Stimulated activated naive CD4-positive, alpha-beta T cell (primary cell): ENCODE measurements at regions not wholly inside any gene's neighbourhood (a gene's known extent, or its start where the extent isn't known, plus 50 kb on each side); places are given as distances from the start of the nearest gene placed in this dataset.
"Not testable (repeated sequence)": the region's sequence is repeated elsewhere in the genome, so short reads cannot be mapped to it uniquely, and the experiment has no call there.

Source experiments
- DNase-seq, 6 experiments: peaks; one replicate each; lab custom pipeline; 2025; lab: John Stamatoyannopoulos, UW

DNA sequence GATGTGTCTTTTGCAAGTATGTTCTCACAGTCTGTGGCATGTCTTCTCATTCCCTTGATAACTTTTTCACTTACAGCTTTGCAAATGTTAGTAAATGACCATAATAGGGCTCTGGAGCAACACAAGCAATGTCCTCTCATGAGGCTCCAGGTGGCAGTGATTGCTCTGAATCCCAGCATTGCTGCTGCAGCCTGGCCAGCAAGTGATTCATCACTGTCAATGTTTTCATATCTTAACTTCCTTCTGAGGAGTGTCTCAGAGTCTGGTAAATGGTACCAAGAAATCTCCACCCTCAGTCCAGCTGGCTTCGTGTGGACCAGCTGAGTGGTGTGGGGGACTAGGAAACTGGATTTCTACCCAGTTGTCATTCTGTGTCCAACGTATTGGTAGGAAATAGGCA, 139.6 kb downstream of the MYLK4 start:
- DNase-seq, result no peak

DNA sequence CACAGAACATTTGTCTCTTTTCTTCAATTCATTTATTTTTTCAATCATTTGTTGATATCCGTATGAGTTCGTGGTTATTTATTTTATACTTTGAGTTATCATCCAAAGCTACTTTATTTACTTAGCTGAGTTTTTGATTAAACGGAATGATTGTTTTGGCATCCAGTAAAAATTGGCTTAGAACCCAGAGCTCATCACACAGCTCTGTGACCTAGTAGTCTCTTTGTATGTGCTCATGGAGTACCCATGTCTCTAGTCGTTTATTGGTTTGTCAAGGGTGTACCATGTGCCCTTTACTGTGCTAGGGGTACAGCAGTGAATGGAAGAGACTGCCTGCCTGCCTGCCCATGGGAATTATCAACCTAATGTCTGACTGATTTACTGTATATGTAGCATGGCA, 142.2 kb downstream of the MYLK4 start:
- no peak for DNase-seq

DNA sequence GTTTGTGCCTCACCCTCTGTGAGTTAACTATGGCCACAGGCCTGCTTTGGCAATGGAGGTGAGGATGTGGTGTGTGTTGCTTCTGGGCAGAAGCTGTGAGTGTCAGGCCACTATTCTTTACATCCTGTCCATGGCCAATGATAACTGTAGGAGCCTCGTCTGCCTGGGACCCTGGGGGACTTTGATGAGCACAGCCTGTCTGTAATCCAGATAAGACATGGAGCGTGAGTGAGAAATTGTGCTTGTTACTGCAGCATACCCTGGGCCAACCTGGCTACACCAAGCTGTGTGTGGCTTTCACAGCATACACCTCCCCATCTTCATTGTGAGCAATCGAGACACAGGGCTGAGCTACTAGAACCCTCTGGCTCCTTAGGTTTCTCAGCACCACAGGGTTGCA, 150.4 kb downstream of the MYLK4 start:
- DNase-seq, result no peak

DNA sequence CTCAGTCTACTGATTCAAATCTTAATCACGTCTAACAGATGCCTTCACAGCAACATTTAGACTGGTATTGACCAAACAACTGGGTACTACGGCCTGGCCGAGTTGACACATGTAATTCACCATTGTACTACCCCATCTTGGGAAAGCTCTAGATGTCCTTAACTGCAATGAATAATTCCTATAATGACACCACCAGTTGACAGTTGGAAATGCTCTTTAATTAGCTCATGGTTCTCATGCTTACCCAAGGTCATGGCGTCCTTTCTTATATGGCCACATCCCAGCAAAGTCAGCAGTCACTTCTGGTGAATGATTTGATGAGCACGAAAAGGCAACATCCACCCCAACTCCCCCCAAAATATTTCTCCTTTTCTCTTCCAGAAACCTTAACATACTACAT, 150.9 kb downstream of the MYLK4 start:
- DNase-seq, result no peak

DNA sequence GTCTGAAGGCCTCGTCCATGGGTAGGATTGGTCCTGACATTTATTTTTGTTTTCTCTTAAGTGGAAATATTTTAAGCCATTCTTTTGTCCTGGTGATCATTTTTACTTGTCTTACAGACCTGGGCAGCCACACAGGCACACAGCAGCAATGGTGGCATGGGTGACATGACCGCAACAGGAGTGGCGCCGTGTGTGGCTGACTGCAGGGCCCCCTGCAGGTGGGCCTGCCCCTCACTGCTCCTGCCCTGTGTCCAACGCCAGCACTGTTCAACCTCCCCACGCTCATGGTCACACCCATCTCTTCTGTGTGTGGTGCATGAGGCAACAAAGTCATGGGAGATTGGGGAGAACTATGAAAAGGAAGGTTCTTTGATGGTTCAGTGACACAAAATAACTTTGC, 151.9 kb downstream of the MYLK4 start:
- no peak for DNase-seq

DNA sequence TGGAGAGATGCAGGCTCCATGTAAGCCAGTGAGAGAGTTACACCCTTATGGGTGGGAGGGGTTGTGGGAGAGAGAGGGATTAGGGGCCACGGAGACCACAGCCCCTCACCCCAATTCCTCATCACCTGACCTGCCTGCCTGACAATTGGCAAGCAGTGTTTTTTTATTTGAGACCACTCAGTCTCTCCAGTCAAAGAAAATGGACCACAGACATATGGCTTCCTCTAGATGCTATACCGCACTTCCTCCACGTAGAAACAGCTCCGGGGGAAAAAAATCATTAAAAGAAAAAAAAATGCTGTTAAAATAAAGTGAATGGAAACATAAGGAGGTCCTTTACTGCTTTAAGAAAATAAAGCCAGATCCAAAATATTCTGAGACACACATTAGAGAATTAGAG, 152.7 kb downstream of the MYLK4 start:
- no peak for DNase-seq

DNA sequence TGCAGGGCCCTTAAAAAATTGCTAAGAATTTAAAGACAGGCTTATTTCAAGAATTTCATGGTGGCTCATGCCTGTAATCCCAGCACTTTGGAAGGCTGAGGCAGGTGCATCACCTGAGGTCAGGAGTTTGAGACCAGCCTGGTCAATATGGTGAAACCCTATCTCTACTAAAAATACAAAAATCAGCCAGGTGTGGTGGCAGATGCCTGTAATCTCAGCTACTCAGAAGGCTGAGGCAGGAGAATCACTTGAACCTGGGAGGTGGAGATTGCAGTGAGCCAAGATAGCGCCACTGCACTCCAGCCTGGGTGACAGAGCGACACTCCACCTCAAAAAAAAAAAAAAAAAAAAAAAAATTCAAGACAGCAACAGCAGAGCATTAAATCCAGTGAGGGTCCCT, 153.3 kb downstream of the MYLK4 start:
- DNase-seq, result not testable (repeated sequence)

DNA sequence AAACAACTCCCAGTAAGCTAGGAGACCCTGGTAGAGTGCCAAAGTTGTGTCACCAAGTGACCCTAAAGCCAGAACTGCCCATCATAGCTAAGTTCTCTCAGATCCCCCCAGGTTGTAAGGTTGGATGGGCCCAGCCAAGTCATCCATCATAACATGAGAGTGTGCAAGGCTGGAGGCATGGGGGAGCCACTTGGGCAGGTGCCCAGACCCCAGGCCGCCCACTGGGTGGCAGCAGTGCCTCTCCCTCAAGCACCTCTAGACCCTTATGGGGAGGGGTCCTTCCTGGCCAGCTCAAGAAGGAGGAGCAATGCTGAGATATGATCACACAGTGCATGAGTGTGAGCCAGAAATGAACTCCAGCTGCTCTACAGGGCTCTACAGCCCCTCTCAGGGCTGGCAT, 154.5 kb downstream of the MYLK4 start:
- no peak for DNase-seq

DNA sequence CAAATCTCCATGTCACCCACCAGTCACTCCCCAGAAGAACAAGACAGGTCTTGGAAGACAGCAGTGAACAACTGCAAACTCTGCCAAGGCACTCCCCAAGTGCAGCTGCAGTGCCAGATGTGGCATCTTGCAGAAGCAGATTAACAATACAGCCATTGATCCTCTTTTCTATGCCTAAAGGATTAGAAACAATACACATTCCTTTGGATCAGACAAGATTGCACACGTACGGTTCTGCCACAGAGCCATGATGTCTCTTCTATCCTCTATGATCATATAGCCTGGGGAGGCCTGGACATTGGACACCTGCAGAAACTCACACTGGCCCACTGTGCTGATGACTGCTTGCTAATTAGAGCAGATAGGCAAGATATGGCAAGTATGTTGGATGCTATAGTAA, 155.9 kb downstream of the MYLK4 start:
- no peak for DNase-seq

DNA sequence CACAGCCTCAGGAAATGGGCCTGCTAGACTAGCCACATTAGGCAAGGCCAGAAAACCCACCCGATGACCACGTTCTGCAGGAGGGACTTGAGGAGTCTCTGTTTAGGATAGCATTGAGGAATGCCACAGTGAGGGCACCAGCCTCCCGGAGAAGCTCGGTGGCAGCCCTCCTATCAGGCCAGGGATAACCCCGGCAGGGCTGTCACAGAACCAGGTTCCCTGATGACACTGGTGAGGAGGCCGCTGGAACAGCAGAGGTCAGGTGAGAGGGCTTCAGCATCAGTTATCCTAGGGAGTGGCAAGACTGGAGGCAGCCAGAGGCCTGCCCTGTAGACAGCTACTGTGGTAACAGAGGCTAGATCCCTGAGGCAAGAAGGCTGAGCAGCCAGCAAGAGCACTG, 157.6 kb downstream of the MYLK4 start:
- DNase-seq, result no peak

DNA sequence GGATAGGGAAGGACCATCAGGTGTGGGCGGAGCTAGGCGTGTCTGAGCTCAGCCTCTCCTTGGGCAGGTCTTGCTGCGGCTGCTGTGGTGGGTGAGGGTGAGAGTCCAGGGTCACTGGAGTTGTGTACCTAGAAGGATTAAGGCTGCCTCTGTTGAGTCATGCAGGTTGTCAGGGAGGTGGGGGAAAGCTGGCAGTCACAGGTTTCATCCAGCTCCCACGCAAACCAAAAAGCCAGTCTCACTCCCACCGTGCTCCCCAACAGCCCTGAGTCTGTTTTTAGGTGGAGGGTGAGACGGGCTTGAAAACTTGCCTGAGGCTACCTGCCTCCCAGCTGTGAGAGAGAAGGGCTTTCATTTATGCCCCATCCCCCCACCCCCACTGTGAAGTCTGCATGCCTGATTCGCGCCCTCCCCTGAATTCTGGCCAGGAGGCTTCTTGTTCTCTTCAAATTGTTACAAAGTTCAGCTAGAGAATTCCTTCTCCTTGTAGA, 161.5 kb downstream of the MYLK4 start:
- no peak for DNase-seq

DNA sequence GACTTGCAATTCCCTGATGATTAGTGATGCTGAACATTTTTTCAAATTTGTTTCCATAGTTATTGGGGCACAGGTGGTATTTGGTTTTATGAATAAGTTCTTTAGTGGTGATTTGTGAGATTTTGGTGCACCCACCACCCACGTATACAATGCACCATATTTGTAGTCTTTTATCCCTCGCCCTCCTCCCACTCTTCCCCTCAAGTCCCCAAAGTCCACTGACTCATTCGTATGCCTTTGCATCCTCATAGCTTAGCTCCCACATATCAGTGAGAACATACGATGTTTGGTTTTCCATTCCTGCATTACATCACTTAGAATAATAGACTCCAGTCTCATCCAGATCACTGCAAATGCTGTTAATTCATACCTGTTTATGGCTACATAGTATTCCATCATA, 167.3 kb downstream of the MYLK4 start:
- no peak for DNase-seq

DNA sequence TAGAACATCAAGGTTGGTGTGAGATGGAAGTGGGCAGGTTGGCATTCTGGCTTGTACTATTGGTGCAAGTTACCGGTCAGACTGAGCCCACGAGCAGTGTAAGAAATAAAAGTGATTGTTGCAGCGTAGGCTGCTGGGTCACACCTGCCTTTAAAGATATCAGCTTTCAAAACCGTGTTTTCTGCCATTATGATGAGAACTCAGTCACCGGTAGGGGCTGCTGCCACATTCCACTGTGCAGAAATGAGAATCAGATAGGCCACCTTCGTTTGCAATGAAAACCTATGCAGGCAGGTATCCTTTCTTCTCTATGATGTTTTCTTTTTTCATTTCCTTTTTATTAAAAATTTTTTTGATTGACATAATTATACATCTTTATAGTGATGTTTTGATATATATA, 168.5 kb downstream of the MYLK4 start:
- DNase-seq, result no peak

DNA sequence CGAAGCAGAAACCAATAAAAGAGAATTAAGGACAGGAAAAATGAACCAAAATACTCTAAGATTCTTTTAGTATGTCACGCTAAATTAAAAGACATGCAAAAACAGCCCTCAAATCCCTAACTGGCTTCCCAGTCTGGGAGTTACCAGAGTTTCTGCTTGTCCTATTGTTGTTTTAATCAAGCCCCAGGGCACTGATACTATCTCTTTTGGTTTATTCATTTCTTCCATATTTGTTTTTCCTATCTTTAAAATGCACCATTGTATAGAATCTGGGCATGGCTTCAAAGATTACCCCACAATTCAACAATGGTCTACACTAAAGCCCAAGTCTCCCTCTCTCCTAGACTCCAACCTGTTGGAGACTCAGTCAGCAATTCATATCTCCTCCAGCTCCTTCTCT, 169.1 kb downstream of the MYLK4 start:
- DNase-seq, result no peak

DNA sequence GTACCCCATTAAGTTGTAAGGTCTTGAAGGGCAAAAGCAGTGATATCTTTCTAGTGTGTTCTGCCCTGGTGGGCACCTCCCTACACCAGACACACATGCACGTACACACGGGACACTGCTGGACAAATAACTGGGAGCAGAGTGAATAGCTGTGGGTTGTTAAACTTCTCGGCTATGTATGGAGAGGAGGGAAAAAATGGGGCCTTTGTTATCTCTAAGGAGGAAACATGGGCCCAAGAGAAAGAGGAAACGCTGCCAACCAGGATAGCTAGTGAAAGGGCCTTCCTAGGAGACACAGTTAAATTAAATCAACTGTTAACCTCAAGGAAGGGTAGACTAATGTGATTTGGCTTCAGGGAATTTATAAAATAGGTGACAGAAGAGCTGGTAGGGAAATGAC, 169.7 kb downstream of the MYLK4 start:
- DNase-seq, result no peak

DNA sequence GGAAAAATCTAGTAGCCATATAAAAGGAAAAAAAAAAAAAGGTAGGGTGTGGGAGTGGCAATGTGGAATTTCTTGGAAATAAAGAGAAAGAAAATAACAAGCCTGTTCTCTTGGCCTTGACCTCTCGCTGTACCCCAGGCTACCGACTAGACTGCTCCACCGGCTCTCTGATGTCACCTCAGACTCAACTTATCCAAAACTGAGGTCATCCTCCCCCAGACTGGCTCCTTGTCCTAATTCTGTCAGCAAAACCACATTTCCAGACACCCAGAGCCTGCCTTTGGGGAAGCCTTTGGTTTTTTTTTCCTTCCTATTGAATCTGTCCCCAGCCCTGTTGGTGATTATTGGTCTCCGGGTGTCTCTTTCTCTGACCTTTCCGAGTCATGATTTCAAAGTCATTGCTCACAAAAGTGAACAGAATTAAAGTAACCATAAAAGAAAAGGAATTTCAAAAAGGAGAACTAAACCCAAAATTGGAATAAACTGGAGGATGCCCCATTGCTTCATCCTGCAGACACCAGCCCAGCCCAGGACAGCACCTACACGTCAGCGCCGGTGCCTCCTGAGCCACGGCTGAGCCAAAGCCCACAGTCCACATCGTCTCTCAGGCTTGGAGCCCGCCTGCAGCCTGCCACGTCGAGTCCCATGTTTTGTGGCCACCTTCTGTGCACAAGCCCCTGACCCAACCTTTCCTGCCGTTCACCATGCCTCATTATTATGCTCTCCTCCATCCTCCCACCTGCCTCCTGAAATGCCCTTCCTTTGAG, 170.7 kb downstream of the MYLK4 start:
- DNase-seq, result no peak

DNA sequence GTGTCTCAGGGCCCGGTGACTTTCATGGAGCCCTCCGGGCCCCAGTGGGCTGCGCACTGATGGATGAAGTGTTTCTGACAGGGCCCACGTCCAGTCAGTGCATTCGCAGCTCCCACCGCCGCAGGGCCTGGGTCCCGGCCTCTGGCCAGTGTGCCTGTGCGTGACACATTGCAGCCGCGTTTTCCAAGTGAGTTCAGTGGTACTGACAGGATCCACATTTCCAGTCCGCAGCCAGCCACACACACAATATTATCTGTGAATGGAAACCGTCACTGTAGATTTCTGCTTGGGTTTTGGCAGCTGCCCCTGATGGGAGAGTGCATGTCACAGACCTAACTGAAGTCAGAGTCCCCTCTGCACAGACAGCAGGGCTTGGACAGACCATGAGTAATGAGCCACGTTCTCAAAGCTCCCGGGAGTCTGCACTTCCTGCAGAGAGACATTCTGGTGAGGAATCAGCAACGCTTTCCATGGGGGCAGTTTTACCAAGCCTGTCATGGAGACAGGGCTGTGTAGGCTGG, 171.4 kb downstream of the MYLK4 start:
- DNase-seq, result no peak

DNA sequence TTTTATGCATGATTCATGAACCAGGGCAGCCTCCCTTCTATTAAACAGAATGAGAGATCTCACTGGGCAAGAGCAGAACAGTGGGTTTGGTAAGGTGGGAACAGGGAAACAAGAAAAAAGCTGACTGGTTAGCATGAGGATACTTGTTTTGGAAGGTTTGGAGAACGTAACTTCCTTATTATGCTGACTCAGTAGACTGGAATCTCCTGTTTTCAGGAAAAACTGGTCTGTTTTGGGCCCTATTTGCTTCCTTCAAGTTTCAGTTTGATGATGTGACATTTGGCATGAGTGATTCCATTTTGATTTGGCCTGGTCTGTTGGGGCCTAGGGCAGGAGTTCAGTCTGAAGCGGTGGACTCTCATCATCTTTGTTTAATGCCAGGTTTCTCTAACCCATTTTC, 172.0 kb downstream of the MYLK4 start:
- no peak for DNase-seq

DNA sequence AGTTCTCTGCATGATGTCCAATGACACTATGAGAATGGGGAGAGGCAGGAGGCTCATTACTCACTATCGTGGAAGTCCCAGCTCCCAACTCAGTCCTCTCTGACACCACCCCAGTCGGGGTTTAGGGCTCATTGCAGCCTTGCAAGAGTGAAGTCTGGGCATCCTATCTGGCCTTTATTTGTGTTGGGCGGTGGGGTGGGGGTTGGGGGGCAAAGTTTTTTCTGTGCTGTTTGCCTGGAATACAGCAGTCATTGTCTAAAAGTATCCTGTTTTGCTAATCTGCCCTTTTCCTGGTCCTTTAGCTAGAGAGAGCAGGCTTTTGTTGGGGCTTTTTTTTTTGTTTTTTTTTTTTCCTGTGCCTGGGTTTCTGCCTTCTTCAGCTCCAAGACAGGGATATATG, 174.2 kb downstream of the MYLK4 start:
- no peak for DNase-seq

DNA sequence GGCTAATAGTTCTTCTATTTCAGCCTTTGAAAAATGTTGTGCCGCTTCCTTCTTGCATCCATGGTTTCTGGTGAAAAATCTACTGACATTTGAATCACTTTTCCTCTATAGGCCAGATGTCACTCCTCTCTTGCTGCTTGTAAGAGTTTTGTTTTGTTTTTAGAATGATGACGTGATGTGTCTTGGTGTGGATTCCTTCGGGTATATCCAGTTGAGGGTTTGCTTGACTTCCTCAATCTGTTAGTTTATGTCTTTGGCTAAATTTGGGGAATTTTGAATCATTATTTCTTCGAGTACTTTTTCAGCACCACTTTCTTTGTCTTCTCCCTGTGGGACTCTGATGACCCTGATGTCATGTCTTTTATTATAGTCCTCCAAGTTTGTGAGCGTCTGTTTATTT, 175.5 kb downstream of the MYLK4 start:
- no peak for DNase-seq

DNA sequence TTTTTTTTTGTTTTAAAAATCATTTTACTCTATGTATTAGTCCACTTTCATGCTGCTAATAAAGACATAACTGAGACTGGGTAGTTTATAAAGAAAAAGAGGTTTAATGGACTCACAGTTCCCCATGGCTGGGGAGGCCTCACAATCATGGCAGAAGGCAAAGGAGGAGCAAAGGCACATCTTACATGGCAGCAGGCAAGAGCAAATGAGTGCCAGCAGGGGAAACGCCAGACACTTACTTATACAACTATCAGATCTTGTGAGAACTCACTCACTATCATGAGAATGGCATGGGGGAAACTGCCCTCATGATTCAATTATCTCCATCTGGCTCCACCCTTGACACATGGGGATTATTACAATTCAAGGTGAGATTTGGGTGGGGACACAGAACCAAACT, 181.3 kb downstream of the MYLK4 start:
- not testable (repeated sequence) for DNase-seq

DNA sequence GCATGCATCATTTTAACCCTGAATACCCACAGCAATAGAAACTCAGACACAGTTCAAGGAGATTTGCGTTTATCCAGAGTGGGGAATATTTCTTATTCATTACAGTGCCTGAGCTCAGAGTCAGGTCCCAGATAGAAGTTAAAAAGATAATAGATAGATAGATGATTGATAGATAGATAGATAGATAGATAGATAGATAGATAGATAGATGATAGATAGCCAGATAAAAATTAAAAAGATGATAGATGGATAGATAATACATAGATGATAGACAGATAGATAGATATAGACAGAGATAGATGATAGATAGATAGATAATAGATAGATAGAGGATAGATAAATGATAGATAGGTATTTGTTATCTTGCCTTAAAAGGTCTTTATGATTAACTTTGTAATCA, 184.7 kb downstream of the MYLK4 start:
- DNase-seq, result no peak

DNA sequence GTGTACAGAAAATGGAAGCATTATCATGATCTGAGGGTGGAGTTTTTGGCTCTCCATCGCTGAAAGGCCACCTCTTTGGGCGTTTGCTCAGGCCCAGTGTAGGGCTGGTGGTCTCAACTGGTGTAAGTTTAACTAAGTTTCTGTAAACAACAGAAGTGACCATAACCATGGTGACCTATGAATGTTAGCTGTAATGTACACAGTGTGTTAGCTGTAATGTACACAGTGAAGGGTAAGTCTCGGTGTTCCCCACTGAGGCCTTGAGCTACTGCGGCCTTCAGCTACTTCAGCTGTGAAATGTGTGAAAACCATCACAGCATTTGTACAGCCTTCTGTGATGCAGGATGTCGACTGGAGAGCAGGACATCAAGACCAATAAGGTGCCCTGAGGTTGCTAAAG, 185.2 kb downstream of the MYLK4 start:
- DNase-seq, result no peak

DNA sequence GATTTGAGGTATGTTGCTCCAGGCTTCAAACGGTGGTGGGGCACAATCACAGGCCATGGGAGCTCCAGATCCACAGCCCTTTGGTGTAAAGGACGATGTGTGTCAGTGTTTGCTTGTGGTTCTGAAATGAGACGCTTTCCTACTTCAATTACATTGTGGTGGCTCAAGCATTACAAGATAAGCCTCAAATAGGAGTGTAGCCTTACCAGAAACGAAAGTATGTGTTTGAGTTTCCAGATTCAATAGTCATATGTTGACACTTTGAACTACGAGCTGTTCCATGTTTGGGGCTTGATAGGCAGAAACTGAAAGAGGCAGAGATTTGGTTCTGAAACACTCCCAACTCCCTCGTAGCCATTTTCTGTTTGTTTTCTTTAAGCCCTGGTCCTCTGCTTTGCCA, 187.1 kb downstream of the MYLK4 start:
- DNase-seq, result no peak
